ENCODE measurements at regions not wholly inside any gene's neighbourhood (a gene's known extent, or its start where the extent isn't known, plus 50 kb on each side); places are given as distances from the start of the nearest gene placed in this dataset.
A peak's percentile ranks its signal among the peaks of the same experiment; 100 is the strongest.
"Not testable (repeated sequence)": the region's sequence is repeated elsewhere in the genome, so short reads cannot be mapped to it uniquely, and the experiment has no call there.

DNA sequence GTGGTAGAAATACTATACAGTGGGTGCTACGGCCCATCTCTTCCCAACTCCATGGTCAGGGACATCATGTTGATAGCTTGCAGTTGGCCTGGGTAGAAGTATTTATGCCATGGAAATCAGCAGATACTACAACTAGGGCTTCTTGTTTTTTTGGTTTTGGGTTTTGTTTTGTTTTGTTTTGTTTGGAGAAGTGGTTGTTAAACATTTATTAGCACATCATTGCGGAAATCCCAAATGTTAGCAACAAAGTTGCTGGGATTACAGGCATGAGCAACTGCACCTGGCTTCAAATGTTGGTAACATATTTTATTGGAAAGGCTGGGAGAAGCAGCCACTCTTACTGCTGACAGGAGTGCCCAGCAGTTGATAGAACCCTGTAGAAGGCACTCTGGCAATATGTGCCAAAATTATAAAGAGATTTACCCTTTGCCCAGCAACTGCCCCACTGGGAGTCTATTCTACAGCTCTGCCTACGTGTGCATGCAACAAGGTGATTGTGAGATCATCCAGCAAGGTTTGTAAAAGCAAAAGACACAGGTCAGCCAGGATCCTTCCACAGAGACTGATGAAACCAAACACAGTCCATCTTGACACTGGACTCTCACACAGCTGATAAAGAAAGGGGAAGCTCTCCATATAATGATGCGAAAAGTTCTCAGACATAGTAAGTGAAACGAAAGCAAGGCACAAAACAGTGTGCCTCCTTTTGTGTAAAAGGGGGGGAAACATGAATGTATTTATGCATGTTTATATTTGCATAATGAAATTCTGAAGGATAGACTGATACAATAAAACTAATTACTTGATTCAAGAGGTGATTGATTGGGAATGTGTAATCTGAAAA lies 314.4 kb downstream of the ANAPC1 start:
- DNase-seq (ENCODE audit: low read depth); H3K4me3 ChIP-seq (ENCODE audit: control insufficient read depth, low read depth, low read length): not testable (repeated sequence)

DNA sequence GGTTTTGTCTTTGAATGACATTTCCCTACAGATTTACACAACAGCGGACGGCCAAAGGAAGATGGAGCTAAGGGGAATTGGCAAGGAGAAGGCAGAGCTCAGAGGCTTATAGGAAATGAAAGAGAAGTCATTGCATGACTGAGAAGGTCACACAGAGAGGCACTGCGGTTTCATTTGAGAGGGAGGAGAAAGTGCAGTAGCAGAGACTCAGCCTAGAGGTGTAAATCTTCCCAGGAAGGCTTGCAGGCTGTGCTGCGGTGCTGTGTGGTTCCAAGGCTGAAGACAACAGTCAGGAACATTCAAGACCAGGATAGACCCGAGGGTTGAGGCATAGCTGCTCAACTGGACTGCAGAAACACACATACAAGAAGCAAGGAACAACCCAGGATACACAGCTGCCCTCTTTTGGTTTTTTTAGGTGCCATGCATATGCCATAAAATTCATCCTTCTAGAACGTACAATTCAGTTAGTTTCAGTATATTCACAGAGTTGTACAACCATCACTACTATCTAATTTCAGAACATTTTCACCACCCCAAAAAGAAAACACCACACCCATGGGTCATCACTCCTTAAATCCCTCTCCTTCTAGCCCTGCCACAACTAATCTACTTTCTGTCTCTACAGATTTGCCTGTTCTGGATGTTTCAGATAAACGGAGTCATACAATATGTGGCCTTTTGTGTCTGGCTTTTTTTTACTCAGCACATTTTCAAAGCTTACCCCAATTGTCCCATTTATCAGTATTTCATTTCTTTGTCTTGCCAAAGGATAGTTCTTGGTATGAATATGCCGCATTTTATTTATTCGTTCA lies 313.5 kb downstream of the ANAPC1 start:
- H3K4me3 ChIP-seq (ENCODE audit: control insufficient read depth, low read depth, low read length): not testable (repeated sequence)
- peak; percentile 15 for DNase-seq (ENCODE audit: low read depth)

DNA sequence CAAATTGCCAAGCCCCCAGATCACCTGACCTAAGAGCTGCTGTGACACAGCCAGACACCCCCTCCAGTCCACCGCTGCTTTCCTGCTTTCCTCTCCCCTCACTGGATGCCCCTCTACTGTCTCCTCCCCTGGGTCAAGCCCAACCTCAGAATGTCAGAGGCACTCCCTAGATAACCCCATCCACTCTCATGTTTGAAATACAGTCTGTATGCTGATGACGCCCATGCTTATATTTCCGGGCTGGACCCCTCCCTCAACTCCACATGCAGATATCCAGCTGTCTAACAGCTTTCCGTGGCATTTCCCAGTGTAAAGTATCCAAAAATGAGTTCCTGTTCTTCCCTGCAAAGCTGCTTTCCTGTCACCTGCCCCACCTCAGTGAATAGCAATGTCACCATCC lies 309.2 kb downstream of the ANAPC1 start:
- not testable (repeated sequence) for DNase-seq (ENCODE audit: low read depth); H3K4me3 ChIP-seq (ENCODE audit: control insufficient read depth, low read depth, low read length)

DNA sequence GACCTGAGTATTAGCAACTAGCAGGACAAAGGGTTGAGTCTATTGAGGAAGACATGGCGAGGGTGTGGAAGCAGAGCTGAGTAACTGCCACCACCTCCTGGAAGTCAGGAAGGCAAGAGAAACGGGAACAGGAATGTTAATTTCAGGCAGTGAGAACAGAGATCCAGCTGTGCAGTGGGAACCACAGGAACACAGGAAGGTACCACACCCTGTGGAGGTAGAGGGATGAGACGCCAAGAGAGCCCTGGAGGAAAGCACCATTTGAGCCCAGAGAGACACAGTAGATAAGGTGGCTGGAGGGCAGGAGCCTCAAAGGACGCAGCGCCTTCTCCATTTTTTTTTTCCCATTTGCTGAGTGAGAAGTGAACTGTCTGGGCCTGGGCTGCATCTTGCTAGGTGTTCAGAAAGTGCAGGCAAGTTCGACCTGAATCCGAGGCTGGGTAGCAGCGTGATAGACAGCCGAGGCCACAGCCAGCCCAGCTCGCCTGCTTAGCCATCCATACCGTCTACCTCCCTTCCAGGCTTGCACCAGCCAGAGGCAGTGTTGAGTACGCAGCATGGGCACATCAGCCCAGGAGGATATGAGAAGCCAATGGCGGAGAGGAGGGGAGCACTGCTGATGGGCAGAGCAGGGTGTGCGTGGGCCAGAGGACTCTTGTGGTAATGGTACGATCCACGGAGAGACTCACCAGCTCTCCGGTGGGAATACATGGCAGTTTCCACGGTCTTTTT lies 306.7 kb downstream of the ANAPC1 start:
- not testable (repeated sequence) for H3K4me3 ChIP-seq (ENCODE audit: control insufficient read depth, low read depth, low read length); DNase-seq (ENCODE audit: low read depth)

DNA sequence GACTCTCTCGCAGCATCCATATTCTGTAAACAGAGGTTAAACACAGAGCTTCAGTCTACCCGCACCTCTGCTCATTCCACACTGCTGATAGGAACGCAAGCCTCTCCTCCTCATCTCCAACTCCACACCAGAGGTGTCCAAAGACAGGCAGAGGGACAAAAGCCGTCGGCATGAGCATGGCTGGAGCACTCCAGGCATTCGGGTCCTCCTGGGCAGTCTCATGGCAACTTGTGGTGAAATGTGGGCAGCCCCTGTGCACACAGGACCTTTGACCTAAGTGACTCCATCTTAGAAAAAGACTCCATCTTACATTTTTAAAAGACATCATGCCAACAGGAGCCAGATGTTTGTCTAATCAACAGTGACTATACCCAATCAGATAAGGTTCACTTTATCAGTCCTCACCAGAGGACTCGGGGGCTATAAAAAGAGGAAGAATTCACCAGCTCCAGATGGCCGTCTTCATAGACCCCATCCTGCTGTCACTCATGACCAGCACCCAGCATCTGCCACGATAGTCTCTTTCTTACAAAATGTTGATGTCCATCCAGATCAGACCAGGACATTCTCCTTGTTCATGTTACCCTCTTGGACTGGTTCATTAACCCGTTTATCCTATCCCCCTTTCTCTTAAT lies 304.4 kb downstream of the ANAPC1 start:
- not testable (repeated sequence) for H3K4me3 ChIP-seq (ENCODE audit: control insufficient read depth, low read depth, low read length); DNase-seq (ENCODE audit: low read depth)

DNA sequence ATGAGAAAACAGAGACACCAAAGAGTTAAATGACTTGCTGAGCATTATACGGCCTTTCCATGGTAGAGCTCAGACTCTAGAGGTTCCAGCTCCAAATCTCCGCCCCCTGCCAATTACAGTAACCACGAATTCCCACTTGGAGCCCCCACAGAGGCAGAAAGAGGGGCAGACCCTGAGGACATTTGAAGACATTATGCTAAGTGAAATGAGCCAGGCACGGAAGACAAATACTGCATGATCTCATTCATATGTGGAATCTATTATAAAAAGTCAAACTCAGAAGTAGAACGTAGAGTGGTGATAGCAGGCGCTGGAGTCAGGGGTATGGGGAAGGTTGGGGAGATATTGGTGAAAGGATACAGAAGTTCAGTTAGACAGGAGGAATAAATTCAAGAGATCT lies 303.4 kb downstream of the ANAPC1 start:
- H3K4me3 ChIP-seq (ENCODE audit: control insufficient read depth, low read depth, low read length); DNase-seq (ENCODE audit: low read depth): not testable (repeated sequence)

DNA sequence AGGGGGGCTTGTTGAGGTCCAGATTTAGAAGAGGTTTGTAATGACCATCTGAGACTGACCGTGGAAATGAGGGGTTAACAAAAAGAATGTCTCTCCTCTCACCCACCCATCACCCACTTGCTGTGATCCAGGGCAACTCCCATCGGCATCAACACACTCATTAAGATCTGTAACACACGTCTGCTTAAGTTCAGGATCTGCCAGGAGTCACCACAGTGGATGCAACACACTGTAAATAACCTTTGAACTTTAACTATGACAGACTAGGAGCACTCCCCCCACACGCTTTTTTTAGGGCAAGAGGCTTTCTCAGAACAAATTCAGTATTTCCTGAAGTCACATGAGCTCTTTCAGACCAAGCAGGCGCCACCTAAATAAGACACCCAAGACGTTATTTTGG lies 301.9 kb downstream of the ANAPC1 start:
- H3K4me3 ChIP-seq (ENCODE audit: control insufficient read depth, low read depth, low read length); DNase-seq (ENCODE audit: low read depth): not testable (repeated sequence)

DNA sequence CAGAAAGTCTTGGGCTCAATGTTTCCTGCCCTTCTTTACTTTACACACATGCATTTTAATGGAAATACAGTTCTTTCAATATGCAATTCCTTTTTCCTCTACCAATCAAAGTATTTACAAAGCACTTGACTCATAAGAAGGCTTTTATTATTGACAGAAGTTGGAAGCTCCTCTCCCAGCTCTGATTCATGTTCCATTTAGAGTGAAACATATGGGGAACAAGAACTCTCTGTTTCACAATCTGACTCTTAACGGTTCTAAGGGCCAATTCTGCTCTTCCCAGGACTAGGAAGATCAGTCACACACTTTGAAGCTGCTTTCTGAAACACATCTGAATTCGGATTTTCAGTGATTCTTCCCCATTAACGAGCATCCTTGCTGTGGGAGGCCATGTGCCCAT lies 300.5 kb downstream of the ANAPC1 start:
- not testable (repeated sequence) for H3K4me3 ChIP-seq (ENCODE audit: control insufficient read depth, low read depth, low read length); DNase-seq (ENCODE audit: low read depth)

DNA sequence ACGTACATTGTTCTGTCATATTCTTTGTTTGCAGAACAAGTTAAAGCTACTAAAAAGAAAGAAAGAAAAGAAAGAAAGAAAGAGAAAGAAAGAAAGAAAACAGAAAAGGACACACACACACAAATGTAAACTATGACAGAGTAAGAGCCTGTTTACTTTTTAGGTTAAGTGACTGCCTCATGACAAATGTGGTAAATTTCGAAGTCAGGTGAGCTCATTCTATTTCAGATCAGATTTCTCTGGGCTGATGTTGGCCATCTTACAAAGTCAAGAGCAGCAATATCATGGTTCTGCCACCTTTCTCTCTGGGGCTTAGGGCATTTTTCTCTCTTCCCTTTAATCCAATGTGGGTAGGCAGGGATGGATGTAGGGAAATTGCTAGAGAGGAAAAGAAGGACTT lies 299.5 kb downstream of the ANAPC1 start:
- DNase-seq (ENCODE audit: low read depth); H3K4me3 ChIP-seq (ENCODE audit: control insufficient read depth, low read depth, low read length): not testable (repeated sequence)

DNA sequence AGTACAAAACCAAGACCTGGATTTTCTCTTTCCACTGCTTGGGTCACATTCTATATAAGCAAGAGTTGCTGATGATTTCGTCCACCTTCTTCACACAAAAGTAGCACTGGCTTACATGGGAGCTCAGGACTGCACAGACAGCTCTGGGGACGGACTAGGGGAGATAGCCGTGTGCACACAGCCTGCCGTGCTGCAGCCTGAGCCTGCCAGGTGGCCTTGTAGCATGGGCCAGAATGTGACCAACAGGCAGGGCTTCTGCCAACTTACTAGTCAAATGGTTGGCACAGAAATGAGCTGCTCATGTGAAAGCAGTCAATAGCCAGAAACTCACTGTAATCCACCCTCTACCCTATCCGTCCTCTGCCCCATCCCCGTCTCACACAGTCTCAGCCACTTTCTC lies 299.0 kb downstream of the ANAPC1 start:
- DNase-seq (ENCODE audit: low read depth): not testable (repeated sequence)

DNA sequence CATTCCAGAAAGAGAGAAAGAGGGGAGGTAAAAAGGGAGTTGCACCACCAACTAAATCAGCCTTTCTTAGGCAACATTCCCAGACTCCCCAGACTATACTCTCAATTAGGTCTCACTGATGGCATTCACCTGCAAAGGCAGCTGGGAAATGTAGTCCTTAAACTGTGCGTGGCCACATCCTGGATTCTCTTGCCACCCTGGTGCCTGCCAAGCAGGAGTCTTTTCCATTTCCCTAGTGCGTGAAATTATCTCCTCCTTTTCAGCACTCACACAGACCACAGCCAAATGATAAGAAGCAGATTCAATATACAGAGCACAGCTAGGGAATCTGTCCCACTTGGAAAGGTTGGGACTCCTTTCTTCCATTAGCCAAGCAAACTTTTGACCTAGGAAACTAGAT lies 298.0 kb downstream of the ANAPC1 start:
- H3K4me3 ChIP-seq (ENCODE audit: control insufficient read depth, low read depth, low read length): not testable (repeated sequence)

More for the DNA sequence above, 299.0 kb downstream of the ANAPC1 start:
- not testable (repeated sequence) for H3K4me3 ChIP-seq (ENCODE audit: control insufficient read depth, low read depth, low read length)

DNA sequence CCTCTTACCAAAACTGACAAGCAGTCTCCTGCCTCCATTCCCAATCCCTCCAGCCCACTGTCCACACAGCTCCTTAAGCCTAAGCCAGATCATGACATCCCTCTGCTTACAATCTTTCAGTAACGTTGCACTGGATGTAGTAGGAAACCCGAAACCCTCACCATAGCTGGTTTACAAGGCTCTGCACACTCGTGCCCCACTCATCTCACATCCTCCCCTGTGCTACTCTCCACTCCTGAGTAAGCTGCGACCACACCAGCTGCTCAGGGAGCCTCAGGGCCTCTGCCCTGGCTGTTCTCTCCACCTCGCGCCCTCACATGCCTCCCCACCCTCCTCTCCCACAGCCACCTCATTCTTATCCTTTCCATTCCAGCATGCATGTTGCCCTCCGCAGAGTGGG lies 288.9 kb downstream of the ANAPC1 start:
- not testable (repeated sequence) for H3K4me3 ChIP-seq (ENCODE audit: control insufficient read depth, low read depth, low read length); DNase-seq (ENCODE audit: low read depth)

More for the DNA sequence above, 298.0 kb downstream of the ANAPC1 start:
- not testable (repeated sequence) for DNase-seq (ENCODE audit: low read depth)

DNA sequence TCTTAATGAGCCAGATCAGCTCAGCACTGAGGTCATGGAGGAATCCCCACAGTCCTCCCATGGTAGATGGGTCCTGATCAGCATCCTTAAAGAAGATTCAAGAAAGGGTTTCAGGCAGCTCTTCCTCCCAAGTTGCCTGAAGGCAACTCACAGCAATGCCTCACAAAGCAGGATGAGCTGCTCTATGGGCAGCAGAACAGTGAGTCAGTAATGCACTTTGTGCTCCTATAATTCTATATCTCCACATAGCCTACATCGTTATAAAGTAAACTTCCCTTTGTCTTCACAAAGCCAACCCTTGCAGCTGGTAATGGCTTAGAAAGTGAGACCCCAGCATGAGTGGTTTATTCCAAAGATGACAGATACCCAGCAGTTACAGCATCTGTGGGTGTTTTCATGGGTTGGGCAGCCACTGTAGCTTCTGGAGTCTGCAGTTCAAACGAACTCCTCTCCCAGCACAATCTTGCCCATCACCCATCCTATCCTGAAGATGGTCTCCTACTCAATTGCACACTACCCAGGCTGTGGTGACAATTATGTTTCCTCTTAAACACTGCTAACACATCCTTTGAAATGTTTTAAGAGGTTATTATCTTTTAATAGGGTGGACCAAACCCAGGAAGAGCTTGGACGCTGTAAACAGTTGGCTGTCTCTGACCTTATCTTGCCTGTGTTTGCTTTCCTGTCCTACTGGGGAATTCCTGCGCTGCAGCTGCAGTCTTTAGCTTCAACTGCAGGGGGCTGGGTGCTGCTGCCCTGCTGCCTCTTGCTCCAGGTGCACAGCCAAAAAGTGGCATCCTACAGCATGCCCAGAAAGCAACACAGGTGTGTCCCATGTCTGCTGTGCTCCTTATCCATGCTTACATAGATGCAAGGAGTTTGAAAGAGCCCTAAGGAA lies 286.9 kb downstream of the ANAPC1 start:
- not testable (repeated sequence) for DNase-seq (ENCODE audit: low read depth); H3K4me3 ChIP-seq (ENCODE audit: control insufficient read depth, low read depth, low read length)

DNA sequence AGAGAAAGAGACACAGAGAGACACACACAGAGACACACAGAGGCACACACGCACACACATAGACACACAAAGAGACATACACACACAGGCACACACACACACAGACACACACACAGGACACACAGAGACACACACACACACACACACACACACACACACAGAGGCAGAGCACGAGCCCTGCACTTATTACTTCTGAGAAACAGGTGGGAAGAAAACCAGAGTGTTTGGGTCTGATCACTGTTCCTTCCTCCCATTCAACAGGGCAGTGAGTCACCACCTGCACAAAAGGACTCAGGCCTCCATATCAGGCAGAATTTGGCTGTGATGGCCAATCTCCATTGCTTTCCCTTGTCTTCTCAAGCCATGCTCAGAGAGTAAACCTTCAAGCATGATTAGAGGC lies 285.0 kb downstream of the ANAPC1 start:
- H3K4me3 ChIP-seq (ENCODE audit: control insufficient read depth, low read depth, low read length); DNase-seq (ENCODE audit: low read depth): not testable (repeated sequence)

DNA sequence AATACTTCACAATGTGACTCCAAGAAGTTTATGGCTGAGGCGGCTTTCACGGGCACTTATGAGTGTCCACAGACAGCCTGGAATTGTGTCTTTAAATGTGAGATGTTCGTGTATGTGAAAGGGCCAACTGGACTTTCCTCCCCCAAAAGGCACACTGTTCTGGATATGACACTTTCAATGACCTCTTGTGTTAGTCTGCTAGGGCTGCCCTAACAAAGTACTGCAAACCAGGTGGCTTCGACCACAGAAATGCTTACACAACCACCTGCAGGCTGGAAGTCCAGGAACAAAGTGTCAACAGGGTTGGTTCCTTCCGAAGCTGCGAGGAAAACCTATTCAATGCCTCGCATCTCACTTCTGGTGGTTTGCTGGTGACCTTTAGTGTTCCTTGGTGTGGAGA lies 281.7 kb downstream of the ANAPC1 start:
- DNase-seq (ENCODE audit: low read depth): not testable (repeated sequence)

DNA sequence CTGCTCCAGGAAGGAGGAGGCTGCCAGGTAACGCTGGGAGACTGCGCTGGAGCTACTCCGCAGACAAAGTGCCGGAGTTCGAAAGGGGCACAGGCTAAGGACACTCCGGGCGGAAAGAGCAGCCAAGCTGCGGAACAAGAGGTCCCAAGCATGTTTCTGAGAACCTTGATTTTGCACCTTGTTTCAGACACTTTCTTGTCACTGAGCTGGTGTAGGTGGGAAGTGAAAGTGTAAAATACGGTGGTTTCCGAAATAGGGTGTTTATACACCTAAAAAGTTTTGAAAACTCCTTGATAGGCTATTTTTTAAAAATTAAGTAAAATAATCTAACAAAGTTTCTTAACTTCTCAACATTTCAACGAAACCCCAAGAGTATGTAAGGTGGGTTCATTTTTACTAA lies 278.2 kb downstream of the ANAPC1 start:
- not testable (repeated sequence) for DNase-seq (ENCODE audit: low read depth); H3K4me3 ChIP-seq (ENCODE audit: control insufficient read depth, low read depth, low read length)

More for the DNA sequence above, 281.7 kb downstream of the ANAPC1 start:
- not testable (repeated sequence) for H3K4me3 ChIP-seq (ENCODE audit: control insufficient read depth, low read depth, low read length)

DNA sequence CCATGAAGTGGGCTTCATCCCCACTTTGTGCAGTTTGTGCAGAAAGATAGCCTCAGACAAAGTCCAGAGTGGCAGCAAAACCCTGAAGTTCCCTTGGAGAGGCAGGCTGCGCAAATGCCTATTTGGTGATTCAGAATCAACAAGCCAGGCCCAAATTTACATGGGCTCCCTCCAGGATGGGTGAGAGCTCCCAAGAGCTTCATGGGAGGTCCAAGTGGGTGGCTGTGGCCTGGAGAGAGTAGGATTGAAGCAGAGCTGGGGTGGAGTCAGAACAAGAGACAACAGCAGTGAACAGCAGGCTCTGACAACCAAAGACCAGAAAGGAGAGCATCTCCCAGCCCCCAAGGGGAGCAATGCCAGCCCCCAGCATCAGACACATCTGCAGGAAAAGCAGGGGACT lies 277.4 kb downstream of the ANAPC1 start:
- not testable (repeated sequence) for H3K4me3 ChIP-seq (ENCODE audit: control insufficient read depth, low read depth, low read length); DNase-seq (ENCODE audit: low read depth)

Data from fibroblast of mammary gland (primary cell).